Glutamatergic neuron (in vitro differentiated cells): ENCODE measurements at regions not wholly inside any gene's neighbourhood (a gene's known extent, or its start where the extent isn't known, plus 50 kb on each side); places are given as distances from the start of the nearest gene placed in this dataset.

Experiments used
- DNase-seq: peaks from one replicate; pipeline ENCODE4 v3.0.0; 2022
- H3K27ac Mint-ChIP-seq: one replicate; pipeline ENCODE4 v1.8.0; 2020; ENCODE audit warnings: mild to moderate bottlenecking, mixed read lengths, inconsistent platforms; ENCODE audit not compliant: unreplicated experiment
- H3K27me3 Mint-ChIP-seq: one replicate; pipeline ENCODE4 v1.8.0; 2020; ENCODE audit warnings: mild to moderate bottlenecking, moderate library complexity, mixed read lengths, inconsistent platforms; ENCODE audit not compliant: unreplicated experiment
- H3K36me3 Mint-ChIP-seq: one replicate; pipeline ENCODE4 v1.8.0; 2020; ENCODE audit warnings: mild to moderate bottlenecking, mixed read lengths, inconsistent platforms; ENCODE audit not compliant: unreplicated experiment
- H3K4me1 Mint-ChIP-seq: one replicate; pipeline ENCODE4 v1.8.0; 2020; ENCODE audit warnings: mild to moderate bottlenecking, low read depth, mixed read lengths, inconsistent platforms; ENCODE audit not compliant: unreplicated experiment
- H3K4me3 Mint-ChIP-seq: one replicate; pipeline ENCODE4 v1.8.0; 2020; ENCODE audit warnings: mild to moderate bottlenecking, mixed read lengths, inconsistent platforms; ENCODE audit not compliant: unreplicated experiment
- H3K9me3 Mint-ChIP-seq: one replicate; pipeline ENCODE4 v1.8.0; 2020; ENCODE audit warnings: mild to moderate bottlenecking, moderate library complexity, mixed read lengths, inconsistent platforms; ENCODE audit not compliant: unreplicated experiment
- TF ChIP-seq, protein P1 (sequence below): fragments of 200-600 bp; sonication (generic); IDR thresholded peaks from one replicate; pipeline ENCODE4 v1.5.0; 2021; ENCODE audit not compliant: partially characterized antibody, unreplicated experiment

DNA sequence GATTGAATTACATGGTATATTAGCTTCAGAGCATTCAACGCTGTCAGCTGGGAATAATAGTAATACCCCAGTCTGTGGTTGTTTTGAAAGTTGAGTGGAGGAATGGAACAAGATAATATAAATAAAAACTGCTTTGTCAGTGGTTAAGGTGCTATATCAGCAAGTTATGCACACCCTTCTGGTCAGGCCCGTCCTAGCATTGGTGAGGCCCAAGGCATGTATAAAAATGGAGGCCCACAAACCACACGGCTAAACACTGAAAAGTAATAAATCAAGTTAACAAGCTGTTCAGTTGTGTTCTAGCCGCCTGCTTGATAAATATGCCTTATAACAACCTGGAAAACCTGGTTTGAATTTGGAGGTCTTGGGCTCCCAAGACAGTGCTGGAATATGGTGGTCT lies 77.4 kb downstream of the PSMG1 start:
- Mint-ChIP-seq H3K4me3 (no peak overlapping the region), H3K4me1 (no peaks in the 10 kb centered on the region), H3K27me3 (peaks cover 4% of the 10 kb centered on the region), H3K27ac (no peak overlapping the region), H3K9me3 (no peaks in the 10 kb centered on the region), H3K36me3 (peaks cover 7% of the 10 kb centered on the region)
- no peak for DNase-seq
- TF ChIP-seq, protein P1, sequence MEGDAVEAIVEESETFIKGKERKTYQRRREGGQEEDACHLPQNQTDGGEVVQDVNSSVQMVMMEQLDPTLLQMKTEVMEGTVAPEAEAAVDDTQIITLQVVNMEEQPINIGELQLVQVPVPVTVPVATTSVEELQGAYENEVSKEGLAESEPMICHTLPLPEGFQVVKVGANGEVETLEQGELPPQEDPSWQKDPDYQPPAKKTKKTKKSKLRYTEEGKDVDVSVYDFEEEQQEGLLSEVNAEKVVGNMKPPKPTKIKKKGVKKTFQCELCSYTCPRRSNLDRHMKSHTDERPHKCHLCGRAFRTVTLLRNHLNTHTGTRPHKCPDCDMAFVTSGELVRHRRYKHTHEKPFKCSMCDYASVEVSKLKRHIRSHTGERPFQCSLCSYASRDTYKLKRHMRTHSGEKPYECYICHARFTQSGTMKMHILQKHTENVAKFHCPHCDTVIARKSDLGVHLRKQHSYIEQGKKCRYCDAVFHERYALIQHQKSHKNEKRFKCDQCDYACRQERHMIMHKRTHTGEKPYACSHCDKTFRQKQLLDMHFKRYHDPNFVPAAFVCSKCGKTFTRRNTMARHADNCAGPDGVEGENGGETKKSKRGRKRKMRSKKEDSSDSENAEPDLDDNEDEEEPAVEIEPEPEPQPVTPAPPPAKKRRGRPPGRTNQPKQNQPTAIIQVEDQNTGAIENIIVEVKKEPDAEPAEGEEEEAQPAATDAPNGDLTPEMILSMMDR: no peak

DNA sequence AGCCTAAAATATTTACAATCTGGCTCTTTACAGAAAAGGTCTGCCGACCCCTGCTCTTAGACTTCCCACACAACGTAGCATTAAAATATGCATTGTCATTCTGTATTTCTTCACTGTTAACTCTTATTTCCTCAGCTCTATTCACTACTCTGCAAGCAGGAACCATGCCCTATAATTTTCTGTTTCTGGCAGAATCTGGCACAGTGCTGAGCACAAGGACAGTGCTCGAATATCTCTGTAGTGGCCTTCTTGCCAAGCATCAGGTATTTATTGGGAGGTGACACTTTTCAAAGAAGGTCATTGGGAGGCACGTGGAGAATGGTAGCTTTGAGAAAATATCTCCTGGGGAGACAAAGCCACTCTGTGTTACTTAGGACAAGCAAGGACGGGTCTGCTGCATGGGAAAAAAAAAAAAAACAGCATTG lies 77.9 kb downstream of the PSMG1 start:
- no peak overlapping the region for H3K4me3 Mint-ChIP-seq
- H3K4me1 Mint-ChIP-seq: no peaks in the 10 kb centered on the region
- H3K27ac Mint-ChIP-seq: no peak overlapping the region
- TF ChIP-seq, protein P1: no peak
- H3K36me3 Mint-ChIP-seq: peaks cover 7% of the 10 kb centered on the region
- no peaks in the 10 kb centered on the region for H3K9me3 Mint-ChIP-seq
- H3K27me3 Mint-ChIP-seq: peaks cover 4% of the 10 kb centered on the region
- no peak for DNase-seq

DNA sequence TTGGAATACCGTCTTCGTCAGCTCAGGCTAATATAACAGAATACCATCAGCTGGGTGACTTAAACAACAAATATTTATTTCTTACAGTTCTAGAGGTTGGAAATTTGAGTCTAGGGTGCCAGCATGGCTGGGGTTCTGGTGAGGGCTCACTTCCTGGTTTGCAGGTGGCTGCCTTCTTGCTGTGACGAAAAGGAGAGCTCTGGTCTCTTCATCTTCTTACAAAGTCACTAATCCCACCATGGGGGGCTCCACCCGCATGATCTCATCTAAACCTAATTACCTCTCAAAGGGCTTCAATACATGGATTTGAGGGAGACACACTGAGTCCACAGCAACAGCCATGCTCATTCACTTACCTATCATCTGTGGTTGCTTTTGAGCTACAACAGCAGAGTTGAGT lies 78.3 kb downstream of the PSMG1 start:
- no peak for DNase-seq
- TF ChIP-seq, protein P1: no peak
- H3K9me3 Mint-ChIP-seq: no peaks in the 10 kb centered on the region
- H3K27me3 Mint-ChIP-seq: peaks cover 4% of the 10 kb centered on the region
- no peak overlapping the region for H3K4me3 Mint-ChIP-seq
- H3K27ac Mint-ChIP-seq: no peak overlapping the region
- H3K36me3 Mint-ChIP-seq: peaks cover 7% of the 10 kb centered on the region
- H3K4me1 Mint-ChIP-seq: no peaks in the 10 kb centered on the region

DNA sequence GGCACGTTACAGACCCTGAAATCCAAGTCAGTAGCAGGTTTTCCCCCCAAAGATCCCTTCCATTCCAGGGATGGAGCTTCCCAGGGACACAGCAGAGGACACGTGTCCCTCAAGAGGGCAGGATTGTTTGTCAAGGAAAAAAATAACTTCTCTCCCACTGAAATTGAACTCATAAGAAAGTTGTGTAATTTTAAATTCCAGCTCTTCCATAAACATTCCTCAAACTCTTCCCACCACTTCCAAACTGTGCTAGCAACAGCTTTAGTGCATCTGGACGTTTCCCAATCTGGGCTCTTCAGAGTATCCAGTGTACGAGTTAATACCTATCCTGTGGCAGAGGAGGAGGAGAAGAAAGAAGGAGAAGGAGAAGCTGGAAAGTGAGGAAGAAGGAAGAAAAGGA lies 79.6 kb downstream of the PSMG1 start:
- DNase-seq: no peak
- Mint-ChIP-seq H3K4me1 (peaks cover 3% of the 10 kb centered on the region), H3K36me3 (peaks cover 7% of the 10 kb centered on the region), H3K4me3 (no peak overlapping the region), H3K27me3 (peaks cover 2% of the 10 kb centered on the region), H3K9me3 (peaks cover 2% of the 10 kb centered on the region), H3K27ac (no peak overlapping the region)
- TF ChIP-seq, protein P1: no peak

DNA sequence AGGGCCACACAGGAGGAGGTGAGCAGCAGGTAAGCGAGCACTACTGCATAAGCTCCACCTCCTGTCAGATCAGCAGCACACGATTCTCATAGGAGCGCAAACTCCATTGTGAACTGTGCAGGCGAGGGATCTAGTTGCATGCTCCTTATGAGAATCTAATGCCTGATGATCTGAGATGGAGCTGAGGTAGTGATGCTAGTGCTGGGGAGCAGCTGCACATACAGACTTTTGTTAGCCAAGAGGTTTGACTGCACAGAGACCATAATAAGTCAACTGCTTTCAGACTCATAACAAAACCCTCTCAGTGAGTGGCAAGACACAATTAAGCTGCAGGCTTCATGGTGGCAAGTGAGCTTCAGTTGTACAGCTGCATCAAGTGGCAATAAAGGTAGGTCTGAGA lies 83.4 kb downstream of the PSMG1 start:
- no peaks in the 10 kb centered on the region for H3K36me3 Mint-ChIP-seq
- no peak for DNase-seq
- H3K4me1 Mint-ChIP-seq: peaks cover 13% of the 10 kb centered on the region
- peaks cover 4% of the 10 kb centered on the region for H3K27me3 Mint-ChIP-seq
- no peak overlapping the region for H3K27ac Mint-ChIP-seq
- TF ChIP-seq, protein P1: no peak
- no peak overlapping the region for H3K4me3 Mint-ChIP-seq
- H3K9me3 Mint-ChIP-seq: peaks cover 5% of the 10 kb centered on the region
